ENCODE measurements at regions not wholly inside any gene's neighbourhood (a gene's known extent, or its start where the extent isn't known, plus 50 kb on each side); places are given as distances from the start of the nearest gene placed in this dataset.

GRCh38 chr3:94221829-94222228 lies 159.0 kb downstream of the NSUN3 start:
- TF ChIP-seq CTCF (IDR thresholded peaks at IDR 0.05): no peak
- TF ChIP-seq POLR2A (IDR thresholded peaks at IDR 0.05): no peak
